22Rv1 (cell line): ENCODE measurements at regions not wholly inside any gene's neighbourhood (a gene's known extent, or its start where the extent isn't known, plus 50 kb on each side); places are given as distances from the start of the nearest gene placed in this dataset.

ENCODE experiments used
- ZFX ChIP-seq: fragments of 450-650 bp; IDR thresholded peaks from 2 replicates; pipeline ENCODE4 v1.6.1; 2017; ENCODE audit warnings: antibody characterized with exemption, borderline replicate concordance
- TF ChIP-seq, protein P1 (sequence below): fragments of 450-650 bp; IDR thresholded peaks from 2 replicates; pipeline ENCODE4 v1.5.1; 2017; ENCODE audit warnings: mild to moderate bottlenecking

DNA sequence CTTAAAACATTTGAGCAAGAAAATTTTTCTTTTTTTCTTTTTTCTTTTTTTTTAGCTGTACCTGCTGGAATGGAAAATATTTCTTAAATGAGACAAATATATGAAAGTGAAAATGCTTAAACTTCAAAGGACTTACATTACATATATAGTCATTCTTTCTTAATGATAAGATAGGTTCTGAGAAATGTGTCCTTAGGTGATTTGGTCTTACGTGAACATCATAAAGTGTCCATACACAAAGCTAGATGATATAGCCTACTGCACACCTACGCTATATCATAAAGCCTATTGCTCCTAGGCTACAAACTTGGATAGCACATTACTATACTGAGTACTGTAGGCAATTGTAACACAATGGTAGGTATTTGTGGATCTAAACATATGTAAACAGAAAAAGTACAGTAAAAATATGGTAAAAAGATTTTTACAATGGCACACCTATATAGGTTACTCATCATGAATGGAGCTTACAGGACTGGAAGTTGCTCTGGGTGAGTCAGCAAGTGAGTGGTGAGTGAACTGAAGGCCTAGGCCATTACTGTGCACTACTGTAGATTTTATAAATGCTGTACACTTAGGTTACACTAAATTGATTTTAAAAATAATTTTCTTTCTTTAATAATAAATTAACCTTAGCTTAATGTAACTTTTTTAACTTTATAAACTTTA, 54.6 kb downstream of the RPP21 start:
- TF ChIP-seq, protein P1, sequence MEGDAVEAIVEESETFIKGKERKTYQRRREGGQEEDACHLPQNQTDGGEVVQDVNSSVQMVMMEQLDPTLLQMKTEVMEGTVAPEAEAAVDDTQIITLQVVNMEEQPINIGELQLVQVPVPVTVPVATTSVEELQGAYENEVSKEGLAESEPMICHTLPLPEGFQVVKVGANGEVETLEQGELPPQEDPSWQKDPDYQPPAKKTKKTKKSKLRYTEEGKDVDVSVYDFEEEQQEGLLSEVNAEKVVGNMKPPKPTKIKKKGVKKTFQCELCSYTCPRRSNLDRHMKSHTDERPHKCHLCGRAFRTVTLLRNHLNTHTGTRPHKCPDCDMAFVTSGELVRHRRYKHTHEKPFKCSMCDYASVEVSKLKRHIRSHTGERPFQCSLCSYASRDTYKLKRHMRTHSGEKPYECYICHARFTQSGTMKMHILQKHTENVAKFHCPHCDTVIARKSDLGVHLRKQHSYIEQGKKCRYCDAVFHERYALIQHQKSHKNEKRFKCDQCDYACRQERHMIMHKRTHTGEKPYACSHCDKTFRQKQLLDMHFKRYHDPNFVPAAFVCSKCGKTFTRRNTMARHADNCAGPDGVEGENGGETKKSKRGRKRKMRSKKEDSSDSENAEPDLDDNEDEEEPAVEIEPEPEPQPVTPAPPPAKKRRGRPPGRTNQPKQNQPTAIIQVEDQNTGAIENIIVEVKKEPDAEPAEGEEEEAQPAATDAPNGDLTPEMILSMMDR, result no peak
- TF ChIP-seq ZFX, result no peak
